ENCODE measurements at regions not wholly inside any gene's neighbourhood (a gene's known extent, or its start where the extent isn't known, plus 50 kb on each side); places are given as distances from the start of the nearest gene placed in this dataset.

- TF ChIP-seq ZNF134 (CRISPR knock-in tag; conservative IDR thresholded peaks at IDR 0.05) (0 out of 2 replicates have a peak, but pooled peaks have one; percentile 7), ZFP36 (IDR thresholded peaks at IDR 0.05; ENCODE audit: low read depth, low read length, partially characterized antibody) (no peak), MYNN (IDR thresholded peaks at IDR 0.05) (no peak), MYNN (CRISPR knock-in tag; IDR thresholded peaks at IDR 0.05) (no peak), MTA2 (IDR thresholded peaks at IDR 0.05; ENCODE audit: low read depth) (peak; percentile 67; the same call in 1 of the 2 replicates), TAL1 (IDR thresholded peaks at IDR 0.05) (peak; percentile 78), LEF1 (IDR thresholded peaks at IDR 0.05) (peak; percentile 76; the same call in 1 of the 2 replicates), RBM17 (IDR thresholded peaks at IDR 0.05; ENCODE audit: borderline replicate concordance, low read depth, low read length) (no peak), NR2C1 (IDR thresholded peaks at IDR 0.05) (no peak), NR2C1 (tag; IDR thresholded peaks at IDR 0.05) (peak; percentile 58), NR2C2 (CRISPR knock-in tag; IDR thresholded peaks at IDR 0.05) (no peak), NR2C2 (tag; IDR thresholded peaks at IDR 0.05) (peak; percentile 25; the same call in 1 of the 2 replicates), CTBP1 (IDR thresholded peaks at IDR 0.05; ENCODE audit: borderline replicate concordance) (peak; percentile 63; the same call in 1 of the 2 replicates)
- TF ChIP-seq, protein P1, sequence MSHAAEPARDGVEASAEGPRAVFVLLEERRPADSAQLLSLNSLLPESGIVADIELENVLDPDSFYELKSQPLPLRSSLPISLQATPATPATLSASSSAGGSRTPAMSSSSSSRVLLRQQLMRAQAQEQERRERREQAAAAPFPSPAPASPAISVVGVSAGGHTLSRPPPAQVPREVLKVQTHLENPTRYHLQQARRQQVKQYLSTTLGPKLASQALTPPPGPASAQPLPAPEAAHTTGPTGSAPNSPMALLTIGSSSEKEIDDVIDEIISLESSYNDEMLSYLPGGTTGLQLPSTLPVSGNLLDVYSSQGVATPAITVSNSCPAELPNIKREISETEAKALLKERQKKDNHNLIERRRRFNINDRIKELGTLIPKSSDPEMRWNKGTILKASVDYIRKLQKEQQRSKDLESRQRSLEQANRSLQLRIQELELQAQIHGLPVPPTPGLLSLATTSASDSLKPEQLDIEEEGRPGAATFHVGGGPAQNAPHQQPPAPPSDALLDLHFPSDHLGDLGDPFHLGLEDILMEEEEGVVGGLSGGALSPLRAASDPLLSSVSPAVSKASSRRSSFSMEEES (CRISPR knock-in tag; IDR thresholded peaks at IDR 0.05): 0 out of 2 replicates have a peak, but pooled peaks have one; percentile 24
- TF ChIP-seq, protein P2, sequence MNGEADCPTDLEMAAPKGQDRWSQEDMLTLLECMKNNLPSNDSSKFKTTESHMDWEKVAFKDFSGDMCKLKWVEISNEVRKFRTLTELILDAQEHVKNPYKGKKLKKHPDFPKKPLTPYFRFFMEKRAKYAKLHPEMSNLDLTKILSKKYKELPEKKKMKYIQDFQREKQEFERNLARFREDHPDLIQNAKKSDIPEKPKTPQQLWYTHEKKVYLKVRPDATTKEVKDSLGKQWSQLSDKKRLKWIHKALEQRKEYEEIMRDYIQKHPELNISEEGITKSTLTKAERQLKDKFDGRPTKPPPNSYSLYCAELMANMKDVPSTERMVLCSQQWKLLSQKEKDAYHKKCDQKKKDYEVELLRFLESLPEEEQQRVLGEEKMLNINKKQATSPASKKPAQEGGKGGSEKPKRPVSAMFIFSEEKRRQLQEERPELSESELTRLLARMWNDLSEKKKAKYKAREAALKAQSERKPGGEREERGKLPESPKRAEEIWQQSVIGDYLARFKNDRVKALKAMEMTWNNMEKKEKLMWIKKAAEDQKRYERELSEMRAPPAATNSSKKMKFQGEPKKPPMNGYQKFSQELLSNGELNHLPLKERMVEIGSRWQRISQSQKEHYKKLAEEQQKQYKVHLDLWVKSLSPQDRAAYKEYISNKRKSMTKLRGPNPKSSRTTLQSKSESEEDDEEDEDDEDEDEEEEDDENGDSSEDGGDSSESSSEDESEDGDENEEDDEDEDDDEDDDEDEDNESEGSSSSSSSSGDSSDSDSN (IDR thresholded peaks at IDR 0.05; ENCODE audit: borderline replicate concordance in 1 of 2, low read depth in 2 of 2, low read length in 2 of 2): no peak
Observed at GRCh38 chr5:173703466-173703865, 87.0 kb upstream of the BOD1 start (continued).

Data from K562 (cell line).